ENCODE measurements at regions not wholly inside any gene's neighbourhood (a gene's known extent, or its start where the extent isn't known, plus 50 kb on each side); places are given as distances from the start of the nearest gene placed in this dataset.

DNA sequence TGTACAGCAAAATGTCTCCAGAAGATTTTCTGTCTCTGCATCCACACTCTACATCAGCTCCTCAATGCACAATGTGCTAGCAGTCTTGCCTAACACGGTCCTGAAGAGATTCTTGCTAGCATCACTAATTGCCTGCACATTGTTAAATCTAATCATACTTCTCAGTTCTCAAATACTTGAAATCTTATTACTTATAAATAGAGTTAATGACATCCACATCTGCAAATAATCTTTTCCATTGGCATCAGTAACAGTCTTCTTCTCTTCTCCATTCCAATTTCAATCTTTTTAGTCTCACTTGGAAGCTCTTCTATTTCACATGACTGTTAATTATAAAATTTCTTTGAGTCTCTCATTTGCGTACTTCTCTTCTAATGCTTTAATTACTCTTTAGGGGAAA lies 630.5 kb upstream of the SLITRK6 start:
- TF ChIP-seq CTCF (IDR thresholded peaks at IDR 0.05) (no peak), EP300 (IDR thresholded peaks at IDR 0.05) (no peak)
